WTC11 (cell line): ENCODE measurements at regions not wholly inside any gene's neighbourhood (a gene's known extent, or its start where the extent isn't known, plus 50 kb on each side); places are given as distances from the start of the nearest gene placed in this dataset.

Experiments used
- ATAC-seq: fragments of 200-7000 bp; cut with Tn5 transposase; 2 replicates; pipeline ENCODE4 v1.10.0; 2021; ENCODE audit warnings: mild to moderate bottlenecking, moderate library complexity
- CTCF ChIA-PET: fragments of 300-600 bp; sonication (Branson Sonifier 250); formaldehyde crosslinking; loops from one replicate; lab custom pipeline; 2021; ENCODE audit warnings: antibody characterized with exemption; lab: Charles Lee
- POLR2A ChIA-PET: fragments of 350-600 bp; sonication (Branson Sonifier 250); formaldehyde crosslinking; loops from one replicate; lab custom pipeline; 2021; ENCODE audit warnings: antibody characterized with exemption; lab: Charles Lee
- DNase-seq: peaks from one replicate; pipeline ENCODE4 v3.0.0; 2021; ENCODE audit warnings: low spot score
- H3K27ac Mint-ChIP-seq: 2 replicates; pipeline ENCODE4 v1.8.0; 2021; ENCODE audit warnings: mixed read lengths
- H3K27me3 Mint-ChIP-seq: 2 replicates; pipeline ENCODE4 v1.8.0; 2021; ENCODE audit warnings: low read depth, mild to moderate bottlenecking, moderate library complexity, mixed read lengths
- H3K36me3 Mint-ChIP-seq: 2 replicates; pipeline ENCODE4 v1.8.0; 2021; ENCODE audit warnings: mixed read lengths
- H3K4me1 Mint-ChIP-seq: 2 replicates; pipeline ENCODE4 v1.8.0; 2022; ENCODE audit warnings: mixed read lengths
- H3K4me3 Mint-ChIP-seq: 2 replicates; pipeline ENCODE4 v1.8.0; 2021; ENCODE audit warnings: mild to moderate bottlenecking, moderate library complexity, mixed read lengths
- H3K9me3 Mint-ChIP-seq: 2 replicates; pipeline ENCODE4 v1.8.0; 2021; ENCODE audit warnings: mixed read lengths
- CREB1 ChIP-seq: sonication (generic); formaldehyde crosslinking; IDR thresholded peaks from 2 replicates; pipeline ENCODE4 v1.8.0; 2023; ENCODE audit warnings: mild to moderate bottlenecking, missing genetic modification reagents
- CREM ChIP-seq: sonication (generic); formaldehyde crosslinking; IDR thresholded peaks from 2 replicates; pipeline ENCODE4 v1.8.1; 2022; ENCODE audit warnings: mild to moderate bottlenecking, missing genetic modification reagents, moderate library complexity
- EMX1 ChIP-seq: fragments of 250-450 bp; sonication (Bioruptor Pico); IDR thresholded peaks from 2 replicates; pipeline ENCODE4 v1.8.0; 2021; ENCODE audit warnings: mild to moderate bottlenecking
- FOXJ3 ChIP-seq: sonication (generic); formaldehyde crosslinking; IDR thresholded peaks from 2 replicates; pipeline ENCODE4 v1.9.0; 2021; ENCODE audit warnings: missing genetic modification reagents, mild to moderate bottlenecking, borderline replicate concordance
- GRHL2 ChIP-seq: fragments of 250-450 bp; sonication (Bioruptor Pico); IDR thresholded peaks from 2 replicates; pipeline ENCODE4 v1.8.0; 2022; ENCODE audit warnings: mild to moderate bottlenecking, moderate library complexity; ENCODE audit not compliant: insufficient replicate concordance, severe bottlenecking
- GTF2I ChIP-seq: fragments of 250-450 bp; sonication (Bioruptor Pico); conservative IDR thresholded peaks from 2 replicates; pipeline ENCODE4 v1.4.0; 2021; ENCODE audit warnings: mild to moderate bottlenecking
- JAZF1 ChIP-seq: fragments of 250-450 bp; sonication (Bioruptor Pico); IDR thresholded peaks from 2 replicates; pipeline ENCODE4 v1.9.0; 2021; ENCODE audit warnings: moderate library complexity, mild to moderate bottlenecking, inconsistent platforms
- KAT7 ChIP-seq: sonication (generic); formaldehyde crosslinking; IDR thresholded peaks from 2 replicates; pipeline ENCODE4 v1.8.1; 2023; ENCODE audit warnings: missing genetic modification reagents, mild to moderate bottlenecking, borderline replicate concordance
- SMAD3 ChIP-seq: sonication (generic); formaldehyde crosslinking; IDR thresholded peaks from 2 replicates; pipeline ENCODE4 v1.8.0; 2022; ENCODE audit warnings: missing genetic modification reagents, mild to moderate bottlenecking, borderline replicate concordance
- SMAD4 ChIP-seq: sonication (generic); formaldehyde crosslinking; IDR thresholded peaks from 2 replicates; pipeline ENCODE4 v1.8.0; 2022; ENCODE audit warnings: mild to moderate bottlenecking, missing genetic modification reagents
- ZNF138 ChIP-seq: sonication (generic); formaldehyde crosslinking; conservative IDR thresholded peaks from 2 replicates; pipeline ENCODE4 v1.8.1; 2022; ENCODE audit warnings: mild to moderate bottlenecking, moderate library complexity, missing genetic modification reagents
- ZNF219 ChIP-seq: sonication (generic); formaldehyde crosslinking; IDR thresholded peaks from 2 replicates; pipeline ENCODE4 v1.8.0; 2023; ENCODE audit warnings: missing genetic modification reagents, mild to moderate bottlenecking, borderline replicate concordance
- TF ChIP-seq, protein P1 (sequence below): fragments of 250-450 bp; sonication (Bioruptor Pico); IDR thresholded peaks from 2 replicates; pipeline ENCODE4 v2.1.2; 2022; ENCODE audit warnings: mild to moderate bottlenecking, moderate library complexity
- TF ChIP-seq, protein P2 (sequence below): sonication (generic); formaldehyde crosslinking; conservative IDR thresholded peaks from 2 replicates; pipeline ENCODE4 v1.8.1; 2022; ENCODE audit warnings: mild to moderate bottlenecking, missing genetic modification reagents
- TF ChIP-seq, protein P3 (sequence below): fragments of 250-450 bp; sonication (Bioruptor Pico); IDR thresholded peaks from 2 replicates; pipeline ENCODE4 v1.9.0; 2021; ENCODE audit warnings: moderate library complexity, mild to moderate bottlenecking, inconsistent platforms, borderline replicate concordance
- TF ChIP-seq, protein P4 (sequence below): sonication (generic); formaldehyde crosslinking; IDR thresholded peaks from 2 replicates; pipeline ENCODE4 v1.8.0; 2022; ENCODE audit warnings: missing genetic modification reagents
- TF ChIP-seq, protein P5 (sequence below): sonication (generic); formaldehyde crosslinking; IDR thresholded peaks from 2 replicates; pipeline ENCODE4 v1.8.1; 2023; ENCODE audit warnings: mild to moderate bottlenecking, moderate library complexity, missing genetic modification reagents
- TF ChIP-seq, protein P6 (sequence below): sonication (generic); formaldehyde crosslinking; IDR thresholded peaks from 2 replicates; pipeline ENCODE4 v1.8.0; 2023; ENCODE audit warnings: missing genetic modification reagents
- TF ChIP-seq, protein P7 (sequence below): sonication (generic); formaldehyde crosslinking; IDR thresholded peaks from 2 replicates; pipeline ENCODE4 v1.8.1; 2023; ENCODE audit warnings: mild to moderate bottlenecking, missing genetic modification reagents
- TF ChIP-seq, protein P8 (sequence below): sonication (generic); formaldehyde crosslinking; IDR thresholded peaks from 2 replicates; pipeline ENCODE4 v1.8.0; 2023; ENCODE audit warnings: mild to moderate bottlenecking, missing genetic modification reagents

DNA sequence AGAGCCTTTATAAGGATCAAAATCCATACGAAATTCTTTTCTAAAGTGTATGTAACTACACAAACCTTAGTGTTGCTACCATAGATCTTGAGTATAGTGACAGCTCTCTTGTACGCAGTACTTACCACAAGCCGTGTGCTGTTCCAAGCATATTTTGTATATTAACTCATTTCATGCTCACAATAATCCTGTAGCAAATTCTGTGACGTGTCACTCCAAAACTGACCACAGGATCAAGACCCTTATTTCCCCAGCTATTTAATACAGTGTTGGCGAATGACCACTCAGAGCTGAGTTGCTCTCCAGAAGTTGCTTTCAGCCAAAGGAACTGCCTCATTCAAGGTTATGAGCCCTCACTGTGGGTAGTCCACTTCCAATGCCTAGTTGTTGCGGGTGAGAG, 169.8 kb downstream of the BTG1 start (continued):
- TF ChIP-seq, protein P1, sequence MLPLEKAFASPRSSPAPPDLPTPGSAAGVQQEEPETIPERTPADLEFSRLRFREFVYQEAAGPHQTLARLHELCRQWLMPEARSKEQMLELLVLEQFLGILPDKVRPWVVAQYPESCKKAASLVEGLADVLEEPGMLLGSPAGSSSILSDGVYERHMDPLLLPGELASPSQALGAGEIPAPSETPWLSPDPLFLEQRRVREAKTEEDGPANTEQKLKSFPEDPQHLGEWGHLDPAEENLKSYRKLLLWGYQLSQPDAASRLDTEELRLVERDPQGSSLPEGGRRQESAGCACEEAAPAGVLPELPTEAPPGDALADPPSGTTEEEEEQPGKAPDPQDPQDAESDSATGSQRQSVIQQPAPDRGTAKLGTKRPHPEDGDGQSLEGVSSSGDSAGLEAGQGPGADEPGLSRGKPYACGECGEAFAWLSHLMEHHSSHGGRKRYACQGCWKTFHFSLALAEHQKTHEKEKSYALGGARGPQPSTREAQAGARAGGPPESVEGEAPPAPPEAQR (CRISPR knock-in tag), result no peak
- TF ChIP-seq ZNF138 (CRISPR knock-in tag), result no peak
- no peak for TF ChIP-seq CREB1 (CRISPR knock-in tag)
- TF ChIP-seq FOXJ3 (CRISPR knock-in tag), result no peak
- TF ChIP-seq, all 79 proteins: peak for 0

DNA sequence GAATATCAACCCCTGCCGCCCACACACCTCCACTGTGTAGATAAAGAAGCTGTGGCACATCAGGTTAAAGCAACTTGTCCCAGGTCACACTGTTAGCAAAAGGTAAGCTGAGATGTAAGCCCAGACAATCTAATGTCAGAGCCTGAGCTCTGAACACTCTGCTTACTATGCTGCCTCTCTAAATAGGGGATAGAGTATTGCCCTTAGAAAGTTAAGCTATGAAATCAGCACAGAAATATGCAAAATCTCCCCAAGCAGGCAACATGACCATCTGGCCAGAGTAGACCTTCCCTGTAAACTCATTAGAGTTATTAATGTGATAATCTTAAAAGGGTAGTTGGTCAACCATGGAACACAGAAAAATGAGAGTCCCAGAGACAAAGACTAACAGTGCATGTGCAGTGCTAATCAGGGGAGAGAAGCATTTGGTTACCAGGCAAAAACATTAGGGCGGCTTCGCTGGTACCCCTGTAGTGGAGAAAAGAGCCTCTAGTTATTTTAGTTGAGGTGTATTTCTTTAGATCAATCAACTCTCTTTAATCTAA, 171.0 kb downstream of the BTG1 start:
- H3K9me3 Mint-ChIP-seq, result peaks cover 30% of the 10 kb centered on the region
- no peak overlapping the region for H3K4me3 Mint-ChIP-seq
- H3K36me3 Mint-ChIP-seq, result peaks cover 16% of the 10 kb centered on the region
- ChIA-PET POLR2A (no interaction called here), CTCF (no interaction called here)
- no peaks in the 10 kb centered on the region for H3K27me3 Mint-ChIP-seq
- no peak overlapping the region for H3K27ac Mint-ChIP-seq
- DNase-seq (no peak), ATAC-seq (no peak)
- no peaks in the 10 kb centered on the region for H3K4me1 Mint-ChIP-seq
- TF ChIP-seq EMX1 (CRISPR knock-in tag), result no peak
- TF ChIP-seq SMAD4, result no peak
- TF ChIP-seq, protein P2, sequence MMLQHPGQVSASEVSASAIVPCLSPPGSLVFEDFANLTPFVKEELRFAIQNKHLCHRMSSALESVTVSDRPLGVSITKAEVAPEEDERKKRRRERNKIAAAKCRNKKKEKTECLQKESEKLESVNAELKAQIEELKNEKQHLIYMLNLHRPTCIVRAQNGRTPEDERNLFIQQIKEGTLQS (CRISPR knock-in tag), result no peak
- TF ChIP-seq, protein P3, sequence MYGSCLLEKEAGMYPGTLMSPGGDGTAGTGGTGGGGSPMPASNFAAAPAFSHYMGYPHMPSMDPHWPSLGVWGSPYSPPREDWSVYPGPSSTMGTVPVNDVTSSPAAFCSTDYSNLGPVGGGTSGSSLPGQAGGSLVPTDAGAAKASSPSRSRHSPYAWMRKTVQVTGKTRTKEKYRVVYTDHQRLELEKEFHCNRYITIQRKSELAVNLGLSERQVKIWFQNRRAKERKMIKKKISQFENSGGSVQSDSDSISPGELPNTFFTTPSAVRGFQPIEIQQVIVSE (CRISPR knock-in tag), result no peak
- TF ChIP-seq, protein P4, sequence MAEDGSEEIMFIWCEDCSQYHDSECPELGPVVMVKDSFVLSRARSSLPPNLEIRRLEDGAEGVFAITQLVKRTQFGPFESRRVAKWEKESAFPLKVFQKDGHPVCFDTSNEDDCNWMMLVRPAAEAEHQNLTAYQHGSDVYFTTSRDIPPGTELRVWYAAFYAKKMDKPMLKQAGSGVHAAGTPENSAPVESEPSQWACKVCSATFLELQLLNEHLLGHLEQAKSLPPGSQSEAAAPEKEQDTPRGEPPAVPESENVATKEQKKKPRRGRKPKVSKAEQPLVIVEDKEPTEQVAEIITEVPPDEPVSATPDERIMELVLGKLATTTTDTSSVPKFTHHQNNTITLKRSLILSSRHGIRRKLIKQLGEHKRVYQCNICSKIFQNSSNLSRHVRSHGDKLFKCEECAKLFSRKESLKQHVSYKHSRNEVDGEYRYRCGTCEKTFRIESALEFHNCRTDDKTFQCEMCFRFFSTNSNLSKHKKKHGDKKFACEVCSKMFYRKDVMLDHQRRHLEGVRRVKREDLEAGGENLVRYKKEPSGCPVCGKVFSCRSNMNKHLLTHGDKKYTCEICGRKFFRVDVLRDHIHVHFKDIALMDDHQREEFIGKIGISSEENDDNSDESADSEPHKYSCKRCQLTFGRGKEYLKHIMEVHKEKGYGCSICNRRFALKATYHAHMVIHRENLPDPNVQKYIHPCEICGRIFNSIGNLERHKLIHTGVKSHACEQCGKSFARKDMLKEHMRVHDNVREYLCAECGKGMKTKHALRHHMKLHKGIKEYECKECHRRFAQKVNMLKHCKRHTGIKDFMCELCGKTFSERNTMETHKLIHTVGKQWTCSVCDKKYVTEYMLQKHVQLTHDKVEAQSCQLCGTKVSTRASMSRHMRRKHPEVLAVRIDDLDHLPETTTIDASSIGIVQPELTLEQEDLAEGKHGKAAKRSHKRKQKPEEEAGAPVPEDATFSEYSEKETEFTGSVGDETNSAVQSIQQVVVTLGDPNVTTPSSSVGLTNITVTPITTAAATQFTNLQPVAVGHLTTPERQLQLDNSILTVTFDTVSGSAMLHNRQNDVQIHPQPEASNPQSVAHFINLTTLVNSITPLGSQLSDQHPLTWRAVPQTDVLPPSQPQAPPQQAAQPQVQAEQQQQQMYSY (CRISPR knock-in tag), result no peak
- no peak for TF ChIP-seq GTF2I (CRISPR knock-in tag)
- TF ChIP-seq ZNF219 (CRISPR knock-in tag), result no peak
- no peak for TF ChIP-seq CREM (CRISPR knock-in tag)
- TF ChIP-seq, protein P5, sequence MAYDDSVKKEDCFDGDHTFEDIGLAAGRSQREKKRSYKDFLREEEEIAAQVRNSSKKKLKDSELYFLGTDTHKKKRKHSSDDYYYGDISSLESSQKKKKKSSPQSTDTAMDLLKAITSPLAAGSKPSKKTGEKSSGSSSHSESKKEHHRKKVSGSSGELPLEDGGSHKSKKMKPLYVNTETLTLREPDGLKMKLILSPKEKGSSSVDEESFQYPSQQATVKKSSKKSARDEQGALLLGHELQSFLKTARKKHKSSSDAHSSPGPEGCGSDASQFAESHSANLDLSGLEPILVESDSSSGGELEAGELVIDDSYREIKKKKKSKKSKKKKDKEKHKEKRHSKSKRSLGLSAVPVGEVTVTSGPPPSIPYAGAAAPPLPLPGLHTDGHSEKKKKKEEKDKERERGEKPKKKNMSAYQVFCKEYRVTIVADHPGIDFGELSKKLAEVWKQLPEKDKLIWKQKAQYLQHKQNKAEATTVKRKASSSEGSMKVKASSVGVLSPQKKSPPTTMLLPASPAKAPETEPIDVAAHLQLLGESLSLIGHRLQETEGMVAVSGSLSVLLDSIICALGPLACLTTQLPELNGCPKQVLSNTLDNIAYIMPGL, result no peak
- TF ChIP-seq, protein P6, sequence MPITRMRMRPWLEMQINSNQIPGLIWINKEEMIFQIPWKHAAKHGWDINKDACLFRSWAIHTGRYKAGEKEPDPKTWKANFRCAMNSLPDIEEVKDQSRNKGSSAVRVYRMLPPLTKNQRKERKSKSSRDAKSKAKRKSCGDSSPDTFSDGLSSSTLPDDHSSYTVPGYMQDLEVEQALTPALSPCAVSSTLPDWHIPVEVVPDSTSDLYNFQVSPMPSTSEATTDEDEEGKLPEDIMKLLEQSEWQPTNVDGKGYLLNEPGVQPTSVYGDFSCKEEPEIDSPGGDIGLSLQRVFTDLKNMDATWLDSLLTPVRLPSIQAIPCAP (CRISPR knock-in tag), result no peak
- TF ChIP-seq JAZF1 (CRISPR knock-in tag), result no peak
- no peak for TF ChIP-seq GRHL2 (CRISPR knock-in tag)
- no peak for TF ChIP-seq KAT7 (CRISPR knock-in tag)
- no peak for TF ChIP-seq SMAD3 (CRISPR knock-in tag)
- TF ChIP-seq, protein P7, sequence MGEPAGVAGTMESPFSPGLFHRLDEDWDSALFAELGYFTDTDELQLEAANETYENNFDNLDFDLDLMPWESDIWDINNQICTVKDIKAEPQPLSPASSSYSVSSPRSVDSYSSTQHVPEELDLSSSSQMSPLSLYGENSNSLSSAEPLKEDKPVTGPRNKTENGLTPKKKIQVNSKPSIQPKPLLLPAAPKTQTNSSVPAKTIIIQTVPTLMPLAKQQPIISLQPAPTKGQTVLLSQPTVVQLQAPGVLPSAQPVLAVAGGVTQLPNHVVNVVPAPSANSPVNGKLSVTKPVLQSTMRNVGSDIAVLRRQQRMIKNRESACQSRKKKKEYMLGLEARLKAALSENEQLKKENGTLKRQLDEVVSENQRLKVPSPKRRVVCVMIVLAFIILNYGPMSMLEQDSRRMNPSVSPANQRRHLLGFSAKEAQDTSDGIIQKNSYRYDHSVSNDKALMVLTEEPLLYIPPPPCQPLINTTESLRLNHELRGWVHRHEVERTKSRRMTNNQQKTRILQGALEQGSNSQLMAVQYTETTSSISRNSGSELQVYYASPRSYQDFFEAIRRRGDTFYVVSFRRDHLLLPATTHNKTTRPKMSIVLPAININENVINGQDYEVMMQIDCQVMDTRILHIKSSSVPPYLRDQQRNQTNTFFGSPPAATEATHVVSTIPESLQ (CRISPR knock-in tag), result no peak
- TF ChIP-seq, protein P8, sequence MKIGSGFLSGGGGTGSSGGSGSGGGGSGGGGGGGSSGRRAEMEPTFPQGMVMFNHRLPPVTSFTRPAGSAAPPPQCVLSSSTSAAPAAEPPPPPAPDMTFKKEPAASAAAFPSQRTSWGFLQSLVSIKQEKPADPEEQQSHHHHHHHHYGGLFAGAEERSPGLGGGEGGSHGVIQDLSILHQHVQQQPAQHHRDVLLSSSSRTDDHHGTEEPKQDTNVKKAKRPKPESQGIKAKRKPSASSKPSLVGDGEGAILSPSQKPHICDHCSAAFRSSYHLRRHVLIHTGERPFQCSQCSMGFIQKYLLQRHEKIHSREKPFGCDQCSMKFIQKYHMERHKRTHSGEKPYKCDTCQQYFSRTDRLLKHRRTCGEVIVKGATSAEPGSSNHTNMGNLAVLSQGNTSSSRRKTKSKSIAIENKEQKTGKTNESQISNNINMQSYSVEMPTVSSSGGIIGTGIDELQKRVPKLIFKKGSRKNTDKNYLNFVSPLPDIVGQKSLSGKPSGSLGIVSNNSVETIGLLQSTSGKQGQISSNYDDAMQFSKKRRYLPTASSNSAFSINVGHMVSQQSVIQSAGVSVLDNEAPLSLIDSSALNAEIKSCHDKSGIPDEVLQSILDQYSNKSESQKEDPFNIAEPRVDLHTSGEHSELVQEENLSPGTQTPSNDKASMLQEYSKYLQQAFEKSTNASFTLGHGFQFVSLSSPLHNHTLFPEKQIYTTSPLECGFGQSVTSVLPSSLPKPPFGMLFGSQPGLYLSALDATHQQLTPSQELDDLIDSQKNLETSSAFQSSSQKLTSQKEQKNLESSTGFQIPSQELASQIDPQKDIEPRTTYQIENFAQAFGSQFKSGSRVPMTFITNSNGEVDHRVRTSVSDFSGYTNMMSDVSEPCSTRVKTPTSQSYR (CRISPR knock-in tag), result no peak
